ENCODE measurements at regions not wholly inside any gene's neighbourhood (a gene's known extent, or its start where the extent isn't known, plus 50 kb on each side); places are given as distances from the start of the nearest gene placed in this dataset.

DNA sequence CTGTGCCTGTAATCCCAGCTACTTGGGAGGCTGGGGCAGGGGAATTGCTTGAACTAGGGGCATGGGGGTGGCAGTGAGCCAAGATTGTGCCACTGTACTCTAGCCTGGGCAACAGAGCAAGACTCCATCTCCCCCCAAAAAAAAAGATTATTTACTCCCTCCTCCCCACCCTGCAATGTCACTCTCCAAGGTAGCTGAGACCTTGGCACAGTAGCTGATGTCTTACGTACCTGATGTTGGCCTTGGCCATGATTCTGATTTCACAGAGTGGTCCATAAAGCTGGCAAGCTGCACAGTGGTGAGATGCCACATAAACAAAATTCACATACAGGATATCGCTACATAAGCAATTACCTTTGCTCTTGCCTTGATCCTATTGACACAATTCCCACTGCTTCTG lies 108.5 kb downstream of the CAVIN4 start:
- TF ChIP-seq, protein P1, sequence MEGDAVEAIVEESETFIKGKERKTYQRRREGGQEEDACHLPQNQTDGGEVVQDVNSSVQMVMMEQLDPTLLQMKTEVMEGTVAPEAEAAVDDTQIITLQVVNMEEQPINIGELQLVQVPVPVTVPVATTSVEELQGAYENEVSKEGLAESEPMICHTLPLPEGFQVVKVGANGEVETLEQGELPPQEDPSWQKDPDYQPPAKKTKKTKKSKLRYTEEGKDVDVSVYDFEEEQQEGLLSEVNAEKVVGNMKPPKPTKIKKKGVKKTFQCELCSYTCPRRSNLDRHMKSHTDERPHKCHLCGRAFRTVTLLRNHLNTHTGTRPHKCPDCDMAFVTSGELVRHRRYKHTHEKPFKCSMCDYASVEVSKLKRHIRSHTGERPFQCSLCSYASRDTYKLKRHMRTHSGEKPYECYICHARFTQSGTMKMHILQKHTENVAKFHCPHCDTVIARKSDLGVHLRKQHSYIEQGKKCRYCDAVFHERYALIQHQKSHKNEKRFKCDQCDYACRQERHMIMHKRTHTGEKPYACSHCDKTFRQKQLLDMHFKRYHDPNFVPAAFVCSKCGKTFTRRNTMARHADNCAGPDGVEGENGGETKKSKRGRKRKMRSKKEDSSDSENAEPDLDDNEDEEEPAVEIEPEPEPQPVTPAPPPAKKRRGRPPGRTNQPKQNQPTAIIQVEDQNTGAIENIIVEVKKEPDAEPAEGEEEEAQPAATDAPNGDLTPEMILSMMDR (IDR thresholded peaks at IDR 0.05): no peak
- TF ChIP-seq, protein P2, sequence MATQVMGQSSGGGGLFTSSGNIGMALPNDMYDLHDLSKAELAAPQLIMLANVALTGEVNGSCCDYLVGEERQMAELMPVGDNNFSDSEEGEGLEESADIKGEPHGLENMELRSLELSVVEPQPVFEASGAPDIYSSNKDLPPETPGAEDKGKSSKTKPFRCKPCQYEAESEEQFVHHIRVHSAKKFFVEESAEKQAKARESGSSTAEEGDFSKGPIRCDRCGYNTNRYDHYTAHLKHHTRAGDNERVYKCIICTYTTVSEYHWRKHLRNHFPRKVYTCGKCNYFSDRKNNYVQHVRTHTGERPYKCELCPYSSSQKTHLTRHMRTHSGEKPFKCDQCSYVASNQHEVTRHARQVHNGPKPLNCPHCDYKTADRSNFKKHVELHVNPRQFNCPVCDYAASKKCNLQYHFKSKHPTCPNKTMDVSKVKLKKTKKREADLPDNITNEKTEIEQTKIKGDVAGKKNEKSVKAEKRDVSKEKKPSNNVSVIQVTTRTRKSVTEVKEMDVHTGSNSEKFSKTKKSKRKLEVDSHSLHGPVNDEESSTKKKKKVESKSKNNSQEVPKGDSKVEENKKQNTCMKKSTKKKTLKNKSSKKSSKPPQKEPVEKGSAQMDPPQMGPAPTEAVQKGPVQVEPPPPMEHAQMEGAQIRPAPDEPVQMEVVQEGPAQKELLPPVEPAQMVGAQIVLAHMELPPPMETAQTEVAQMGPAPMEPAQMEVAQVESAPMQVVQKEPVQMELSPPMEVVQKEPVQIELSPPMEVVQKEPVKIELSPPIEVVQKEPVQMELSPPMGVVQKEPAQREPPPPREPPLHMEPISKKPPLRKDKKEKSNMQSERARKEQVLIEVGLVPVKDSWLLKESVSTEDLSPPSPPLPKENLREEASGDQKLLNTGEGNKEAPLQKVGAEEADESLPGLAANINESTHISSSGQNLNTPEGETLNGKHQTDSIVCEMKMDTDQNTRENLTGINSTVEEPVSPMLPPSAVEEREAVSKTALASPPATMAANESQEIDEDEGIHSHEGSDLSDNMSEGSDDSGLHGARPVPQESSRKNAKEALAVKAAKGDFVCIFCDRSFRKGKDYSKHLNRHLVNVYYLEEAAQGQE (IDR thresholded peaks at IDR 0.05; ENCODE audit: insufficient read depth in 1 of 2, low read depth in 2 of 2, low read length in 1 of 2): no peak

Data from Panc1 (cell line).